ENCODE measurements at regions not wholly inside any gene's neighbourhood (a gene's known extent, or its start where the extent isn't known, plus 50 kb on each side); places are given as distances from the start of the nearest gene placed in this dataset.

GRCh38 chr12:115411121-115411520, 727.1 kb upstream of the TBX3 start:
- no TSS peak for BruUV-seq (replicated peaks)
- H3K4me1 Mint-ChIP-seq (ENCODE audit: insufficient read depth, unreplicated experiment) = no peaks in the 10 kb centered on the region
- no peak overlapping the region for H3K4me3 Mint-ChIP-seq (ENCODE audit: unreplicated experiment)
- no peaks in the 10 kb centered on the region for H3K27me3 Mint-ChIP-seq (ENCODE audit: insufficient read depth, unreplicated experiment)
- POLR2A ChIA-PET = no interaction called here
- CTCF ChIA-PET = interaction anchor here (1.1 kb wide), 1 partner anchor 12 kb away, joined by 3 read pairs; no protein-coding TSS in a partner anchor
- H3K36me3 Mint-ChIP-seq (ENCODE audit: insufficient read depth, unreplicated experiment) = no peaks in the 10 kb centered on the region
- H3K27ac Mint-ChIP-seq (ENCODE audit: low read depth, unreplicated experiment) = no peak overlapping the region
- no peak for DNase-seq (ENCODE audit: unreplicated experiment)
- intact Hi-C loops (cut with micrococcal nuclease) = no loop called here
- H3K9me3 Mint-ChIP-seq (ENCODE audit: unreplicated experiment) = no peaks in the 10 kb centered on the region
- no peak for TF ChIP-seq CTCF (IDR thresholded peaks at IDR 0.05; ENCODE audit: unreplicated experiment)

- TF ChIP-seq CTCF (IDR thresholded peaks at IDR 0.05; ENCODE audit: unreplicated experiment) = no peak
- Mint-ChIP-seq H3K9me3 (ENCODE audit: unreplicated experiment) (no peaks in the 10 kb centered on the region), H3K27me3 (ENCODE audit: insufficient read depth, unreplicated experiment) (no peaks in the 10 kb centered on the region), H3K4me3 (ENCODE audit: unreplicated experiment) (no peak overlapping the region), H3K4me1 (ENCODE audit: insufficient read depth, unreplicated experiment) (peaks cover 5% of the 10 kb centered on the region), H3K36me3 (ENCODE audit: insufficient read depth, unreplicated experiment) (no peaks in the 10 kb centered on the region), H3K27ac (ENCODE audit: low read depth, unreplicated experiment) (no peak overlapping the region)
- BruUV-seq (replicated peaks) = no TSS peak
- ChIA-PET POLR2A (no interaction called here), CTCF (interaction anchor here (0.7 kb wide), 1 partner anchor 26 kb away, joined by 5 read pairs; no protein-coding TSS in a partner anchor)
- no peak for DNase-seq (ENCODE audit: unreplicated experiment)
- intact Hi-C loops (cut with micrococcal nuclease) = no loop called here
These were observed 724.7 kb upstream of the TBX3 start for GRCh38 chr12:115408642-115409041.

- ChIA-PET CTCF (no interaction called here), POLR2A (no interaction called here)
- H3K9me3 Mint-ChIP-seq (ENCODE audit: unreplicated experiment) = no peaks in the 10 kb centered on the region
- BruUV-seq (replicated peaks) = no TSS peak
- no peak for TF ChIP-seq CTCF (IDR thresholded peaks at IDR 0.05; ENCODE audit: unreplicated experiment)
- no peak overlapping the region for H3K4me3 Mint-ChIP-seq (ENCODE audit: unreplicated experiment)
- peaks cover 5% of the 10 kb centered on the region for H3K4me1 Mint-ChIP-seq (ENCODE audit: insufficient read depth, unreplicated experiment)
- intact Hi-C loops (cut with micrococcal nuclease) = no loop called here
- no peak for DNase-seq (ENCODE audit: unreplicated experiment)
- no peaks in the 10 kb centered on the region for H3K36me3 Mint-ChIP-seq (ENCODE audit: insufficient read depth, unreplicated experiment)
- H3K27me3 Mint-ChIP-seq (ENCODE audit: insufficient read depth, unreplicated experiment) = no peaks in the 10 kb centered on the region
- H3K27ac Mint-ChIP-seq (ENCODE audit: low read depth, unreplicated experiment) = no peak overlapping the region
These were observed 723.7 kb upstream of the TBX3 start for GRCh38 chr12:115407723-115408122.

- intact Hi-C loops (cut with micrococcal nuclease) = no loop called here
- CTCF ChIA-PET = no interaction called here
- no peak for DNase-seq (ENCODE audit: unreplicated experiment)
- H3K36me3 Mint-ChIP-seq (ENCODE audit: insufficient read depth, unreplicated experiment) = peaks cover 1% of the 10 kb centered on the region
- H3K4me3 Mint-ChIP-seq (ENCODE audit: unreplicated experiment) = no peak overlapping the region
- H3K9me3 Mint-ChIP-seq (ENCODE audit: unreplicated experiment) = no peaks in the 10 kb centered on the region
- no peak for TF ChIP-seq CTCF (IDR thresholded peaks at IDR 0.05; ENCODE audit: unreplicated experiment)
- H3K27ac Mint-ChIP-seq (ENCODE audit: low read depth, unreplicated experiment) = no peak overlapping the region
- BruUV-seq (replicated peaks) = no TSS peak
- H3K4me1 Mint-ChIP-seq (ENCODE audit: insufficient read depth, unreplicated experiment) = peaks cover 5% of the 10 kb centered on the region
- POLR2A ChIA-PET = no interaction called here
- H3K27me3 Mint-ChIP-seq (ENCODE audit: insufficient read depth, unreplicated experiment) = no peaks in the 10 kb centered on the region
These were observed 723.1 kb upstream of the TBX3 start for GRCh38 chr12:115407036-115407435.
